GM23338 (cell line): ENCODE measurements at regions not wholly inside any gene's neighbourhood (a gene's known extent, or its start where the extent isn't known, plus 50 kb on each side); places are given as distances from the start of the nearest gene placed in this dataset.

Source experiments
- ATAC-seq: fragments of 200-7000 bp; cut with Tn5 transposase; 3 replicates; pipeline ENCODE4 v1.9.1; 2020
- DNase-seq: peaks from one replicate; pipeline ENCODE4 v3.0.0-alpha.2; 2015; ENCODE audit warnings: low spot score
- H2AFZ ChIP-seq: fragments of 200-600 bp; sonication (generic); 2 replicates; pipeline ENCODE4 v1.8.0; 2016; ENCODE audit warnings: antibody characterized with exemption, mild to moderate bottlenecking, moderate library complexity
- H3F3A ChIP-seq: fragments of 200-600 bp; sonication (generic); replicated peaks from 2 replicates; pipeline ENCODE4 v1.8.0; 2017; ENCODE audit warnings: antibody characterized with exemption, mixed run types, low read depth
- H3K27ac ChIP-seq: fragments of 200-600 bp; sonication (generic); 2 replicates; pipeline ENCODE4 v1.6.1; 2016; ENCODE audit warnings: low read depth
- H3K27me3 ChIP-seq: fragments of 200-600 bp; sonication (generic); 2 replicates; pipeline ENCODE4 v1.8.0; 2016; ENCODE audit warnings: mild to moderate bottlenecking, mixed run types, moderate library complexity; ENCODE audit not compliant: insufficient read depth
- H3K36me3 ChIP-seq: fragments of 200-600 bp; sonication (generic); 2 replicates; pipeline ENCODE4 v1.8.0; 2016; ENCODE audit warnings: mild to moderate bottlenecking; ENCODE audit not compliant: insufficient read depth
- H3K4me1 ChIP-seq: fragments of 200-600 bp; sonication (generic); 2 replicates; pipeline ENCODE4 v1.8.0; 2016; ENCODE audit warnings: mild to moderate bottlenecking, moderate library complexity; ENCODE audit not compliant: insufficient read depth
- H3K4me2 ChIP-seq: fragments of 200-600 bp; sonication (generic); 2 replicates; pipeline ENCODE4 v1.7.1; 2017; ENCODE audit warnings: mixed run types
- H3K4me3 ChIP-seq: fragments of 200-600 bp; sonication (generic); 2 replicates; pipeline ENCODE4 v1.6.1; 2016; ENCODE audit warnings: mixed run types
- H3K79me2 ChIP-seq: fragments of 200-600 bp; sonication (generic); replicated peaks from 2 replicates; pipeline ENCODE4 v1.8.0; 2017; ENCODE audit warnings: mild to moderate bottlenecking; ENCODE audit not compliant: insufficient read depth
- H3K9me2 ChIP-seq: fragments of 200-600 bp; sonication (generic); 2 replicates; pipeline ENCODE4 v1.8.0; 2017; ENCODE audit not compliant: insufficient read depth
- H4K20me1 ChIP-seq: fragments of 200-600 bp; sonication (generic); replicated peaks from 2 replicates; pipeline ENCODE4 v1.8.0; 2017; ENCODE audit warnings: mild to moderate bottlenecking; ENCODE audit not compliant: insufficient read depth
- H3K27ac Mint-ChIP-seq: 2 replicates; pipeline ENCODE4 v1.8.0; 2020; ENCODE audit warnings: inconsistent platforms, mild to moderate bottlenecking, moderate library complexity, mixed read lengths
- H3K27me3 Mint-ChIP-seq: 3 replicates; pipeline ENCODE4 v1.8.0; 2022; ENCODE audit warnings: low read depth, mild to moderate bottlenecking, moderate library complexity, mixed read lengths, inconsistent platforms; ENCODE audit not compliant: insufficient read depth, poor library complexity
- H3K36me3 Mint-ChIP-seq: 3 replicates; pipeline ENCODE4 v1.8.0; 2021; ENCODE audit warnings: low read depth, mild to moderate bottlenecking, inconsistent platforms, moderate library complexity, mixed read lengths
- H3K4me1 Mint-ChIP-seq: 3 replicates; pipeline ENCODE4 v1.8.0; 2020; ENCODE audit warnings: mild to moderate bottlenecking, inconsistent platforms, mixed read lengths
- H3K4me3 Mint-ChIP-seq: 3 replicates; pipeline ENCODE4 v1.8.0; 2021; ENCODE audit warnings: moderate library complexity, mild to moderate bottlenecking, inconsistent platforms, mixed read lengths
- H3K9me3 Mint-ChIP-seq: 3 replicates; pipeline ENCODE4 v1.8.0; 2020; ENCODE audit warnings: moderate library complexity, mild to moderate bottlenecking, inconsistent platforms, mixed read lengths
- CREB1 ChIP-seq: fragments of 250-450 bp; sonication (Bioruptor Pico); IDR thresholded peaks from 2 replicates; pipeline ENCODE4 v1.5.0; 2020; ENCODE audit warnings: low read depth, mild to moderate bottlenecking, moderate library complexity
- CTCF ChIP-seq, 2 experiments: fragments of 200-600 bp in 1 of 2; sonication (generic) in 1 of 2; conservative IDR thresholded peaks; 2 replicates each; pipeline versions ENCODE4 v1.5.1 to v1.6.1; 2016 to 2017; ENCODE audit warnings: antibody characterized with exemption in 2 of 2, low read depth in 2 of 2, mild to moderate bottlenecking in 2 of 2, moderate library complexity in 1 of 2
- ETS1 ChIP-seq: IDR thresholded peaks from 2 replicates; pipeline ENCODE4 v1.6.1; 2016; ENCODE audit warnings: antibody characterized with exemption
- EZH2 ChIP-seq: fragments of 200-600 bp; sonication (generic); IDR thresholded peaks from one replicate; pipeline ENCODE4 v1.8.0; 2017; ENCODE audit warnings: antibody characterized with exemption, mild to moderate bottlenecking, low read depth; ENCODE audit not compliant: unreplicated experiment
- EZH2phosphoT487 ChIP-seq: fragments of 200-600 bp; sonication (generic); IDR thresholded peaks from one replicate; pipeline ENCODE4 v1.8.1; 2018; ENCODE audit warnings: antibody characterized with exemption; ENCODE audit not compliant: unreplicated experiment
- JUNB ChIP-seq: IDR thresholded peaks from one replicate; pipeline ENCODE4 v1.6.1; 2016; ENCODE audit warnings: antibody characterized with exemption; ENCODE audit not compliant: unreplicated experiment
- NANOG ChIP-seq: IDR thresholded peaks from 2 replicates; pipeline ENCODE4 v1.6.1; 2016; ENCODE audit warnings: antibody characterized with exemption, borderline replicate concordance
- REST ChIP-seq: IDR thresholded peaks from one replicate; pipeline ENCODE4 v1.6.1; 2018; ENCODE audit warnings: antibody characterized with exemption; ENCODE audit not compliant: unreplicated experiment
- STAT1 ChIP-seq: IDR thresholded peaks from one replicate; pipeline ENCODE4 v1.6.1; 2016; ENCODE audit warnings: antibody characterized with exemption; ENCODE audit not compliant: unreplicated experiment
- ZNF331 ChIP-seq: fragments of 250-450 bp; sonication (Bioruptor Pico); IDR thresholded peaks from 2 replicates; pipeline ENCODE4 v1.5.0; 2020; ENCODE audit warnings: low read depth, mild to moderate bottlenecking, moderate library complexity
- ZNF462 ChIP-seq: fragments of 250-450 bp; sonication (Bioruptor Pico); IDR thresholded peaks from 2 replicates; pipeline ENCODE4 v1.5.0; 2020; ENCODE audit warnings: mild to moderate bottlenecking, moderate library complexity

- H3K9me3 Mint-ChIP-seq: peaks cover 8% of the 10 kb centered on the region; the same call in 1 of the 3 replicates
- Histone ChIP-seq H3K4me2 (no peak overlapping the region), H4K20me1 (no peaks in the 10 kb centered on the region), H3K4me3 (no peak overlapping the region), H3K27me3 (no peaks in the 10 kb centered on the region), H3K4me1 (peaks cover 29% of the 10 kb centered on the region), H3K79me2 (no peaks in the 10 kb centered on the region), H3K9me2 (peaks cover 22% of the 10 kb centered on the region), H2AFZ (0 out of 2 replicates have a peak overlapping the region, but pooled peaks have one; percentile 6), H3F3A (no peaks in the 10 kb centered on the region), H3K27ac (no peak overlapping the region), H3K36me3 (no peaks in the 10 kb centered on the region)
- no peak for TF ChIP-seq CTCF (conservative IDR thresholded peaks at IDR 0.05; ENCODE audit: low read depth in 2 of 2)
- no peak for TF ChIP-seq ZNF462 (CRISPR knock-in tag)
- TF ChIP-seq STAT1: no peak
- TF ChIP-seq EZH2: no peak
- no peak for TF ChIP-seq CREB1 (CRISPR knock-in tag)
- no peak for TF ChIP-seq NANOG
- no peak for TF ChIP-seq ZNF331 (CRISPR knock-in tag)
- TF ChIP-seq ETS1: no peak
- no peak for TF ChIP-seq EZH2phosphoT487
- TF ChIP-seq JUNB: no peak
- no peak for TF ChIP-seq REST
- peaks cover 13% of the 10 kb centered on the region; the same call in 2 of the 3 replicates for H3K36me3 Mint-ChIP-seq
- no peak overlapping the region for H3K27ac Mint-ChIP-seq
- no peak for DNase-seq
- H3K4me3 Mint-ChIP-seq: no peak overlapping the region
- peaks cover 3% of the 10 kb centered on the region for H3K27me3 Mint-ChIP-seq
- ATAC-seq: no peak
- H3K4me1 Mint-ChIP-seq: peaks cover 28% of the 10 kb centered on the region; the same call in 2 of the 3 replicates
Measured at GRCh38 chr10:80949785-80950184, 412.1 kb downstream of the SH2D4B start.
